ENCODE measurements at regions not wholly inside any gene's neighbourhood (a gene's known extent, or its start where the extent isn't known, plus 50 kb on each side); places are given as distances from the start of the nearest gene placed in this dataset.

DNA sequence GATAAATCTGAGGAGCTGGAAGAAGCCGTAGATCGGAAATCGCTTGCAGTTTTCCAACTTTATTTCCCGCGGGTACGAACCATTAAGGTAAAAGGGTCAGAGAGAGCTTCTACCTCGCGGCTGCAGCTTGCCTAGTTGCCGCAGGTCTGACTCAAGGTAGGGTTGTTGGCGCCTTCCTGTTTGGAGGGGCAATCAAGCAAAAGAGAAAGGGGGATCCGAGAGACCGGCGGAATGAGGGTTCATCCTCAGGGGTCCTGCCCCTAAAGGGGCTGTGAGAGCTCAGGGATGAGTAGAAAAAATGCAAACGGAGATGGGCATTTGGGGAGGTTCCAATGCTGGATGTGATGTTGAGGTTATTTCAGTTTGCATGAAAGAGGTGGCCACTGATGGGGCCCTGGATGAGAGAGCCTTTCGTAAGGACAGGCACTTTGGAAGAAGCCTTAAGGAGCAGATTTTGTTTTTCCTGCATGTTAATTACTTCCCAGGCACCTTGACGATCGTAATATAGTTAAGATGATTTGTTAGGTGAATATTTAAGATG lies 265.4 kb downstream of the CGGBP1 start:
- TF ChIP-seq CTCF (IDR thresholded peaks at IDR 0.05) (no peak), ZFX (IDR thresholded peaks at IDR 0.05; ENCODE audit: borderline replicate concordance) (no peak)
